WTC11 (cell line): ENCODE measurements at regions not wholly inside any gene's neighbourhood (a gene's known extent, or its start where the extent isn't known, plus 50 kb on each side); places are given as distances from the start of the nearest gene placed in this dataset.

Experiments used
- CTCF ChIP-seq: fragments of 200-600 bp; IDR thresholded peaks from 2 replicates; pipeline ENCODE4 v1.8.0; 2022; ENCODE audit warnings: antibody characterized with exemption
- E2F4 ChIP-seq: sonication (generic); formaldehyde crosslinking; IDR thresholded peaks from 2 replicates; pipeline ENCODE4 v1.8.1; 2022; ENCODE audit warnings: low read depth, mild to moderate bottlenecking, moderate library complexity, missing genetic modification reagents, borderline replicate concordance
- TF ChIP-seq, protein P1 (sequence below): sonication (generic); formaldehyde crosslinking; IDR thresholded peaks from 2 replicates; pipeline ENCODE4 v1.8.1; 2023; ENCODE audit warnings: mild to moderate bottlenecking, missing genetic modification reagents, borderline replicate concordance
- TF ChIP-seq, protein P2 (sequence below): sonication (generic); formaldehyde crosslinking; IDR thresholded peaks from 2 replicates; pipeline ENCODE4 v1.8.1; 2022; ENCODE audit warnings: missing genetic modification reagents, borderline replicate concordance

DNA sequence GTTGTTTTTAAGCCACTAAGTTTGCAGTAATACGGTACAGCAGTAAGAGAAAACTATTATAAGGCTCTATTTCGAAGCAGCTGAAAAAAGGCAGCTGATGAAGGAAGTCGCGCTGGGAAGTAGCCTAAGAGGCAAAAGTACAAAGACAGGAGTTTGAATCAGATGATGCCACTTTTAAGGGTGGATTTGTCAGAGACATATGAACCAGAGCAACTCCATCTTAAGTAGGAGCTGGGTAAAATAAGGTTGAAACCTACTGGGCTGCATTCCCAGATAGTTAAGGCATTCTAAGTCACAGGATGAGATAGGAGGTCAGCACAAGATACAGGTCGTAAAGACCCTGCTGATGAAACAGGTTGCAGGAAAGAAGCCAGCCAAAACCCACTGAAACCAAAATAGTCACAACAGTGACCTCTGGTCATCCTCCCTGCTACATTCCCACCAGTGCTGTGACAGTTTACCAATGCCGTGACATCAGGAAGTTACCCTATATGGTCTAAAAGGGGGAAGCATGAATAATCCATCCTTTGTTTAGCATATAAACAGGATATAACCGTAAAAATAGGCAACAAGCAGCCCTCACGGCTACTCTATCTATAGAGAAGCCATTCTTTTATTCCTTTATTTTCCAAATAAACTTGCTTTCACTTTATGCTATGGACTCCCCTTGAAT, 91.8 kb upstream of the PRSS3 start:
- TF ChIP-seq, protein P1, sequence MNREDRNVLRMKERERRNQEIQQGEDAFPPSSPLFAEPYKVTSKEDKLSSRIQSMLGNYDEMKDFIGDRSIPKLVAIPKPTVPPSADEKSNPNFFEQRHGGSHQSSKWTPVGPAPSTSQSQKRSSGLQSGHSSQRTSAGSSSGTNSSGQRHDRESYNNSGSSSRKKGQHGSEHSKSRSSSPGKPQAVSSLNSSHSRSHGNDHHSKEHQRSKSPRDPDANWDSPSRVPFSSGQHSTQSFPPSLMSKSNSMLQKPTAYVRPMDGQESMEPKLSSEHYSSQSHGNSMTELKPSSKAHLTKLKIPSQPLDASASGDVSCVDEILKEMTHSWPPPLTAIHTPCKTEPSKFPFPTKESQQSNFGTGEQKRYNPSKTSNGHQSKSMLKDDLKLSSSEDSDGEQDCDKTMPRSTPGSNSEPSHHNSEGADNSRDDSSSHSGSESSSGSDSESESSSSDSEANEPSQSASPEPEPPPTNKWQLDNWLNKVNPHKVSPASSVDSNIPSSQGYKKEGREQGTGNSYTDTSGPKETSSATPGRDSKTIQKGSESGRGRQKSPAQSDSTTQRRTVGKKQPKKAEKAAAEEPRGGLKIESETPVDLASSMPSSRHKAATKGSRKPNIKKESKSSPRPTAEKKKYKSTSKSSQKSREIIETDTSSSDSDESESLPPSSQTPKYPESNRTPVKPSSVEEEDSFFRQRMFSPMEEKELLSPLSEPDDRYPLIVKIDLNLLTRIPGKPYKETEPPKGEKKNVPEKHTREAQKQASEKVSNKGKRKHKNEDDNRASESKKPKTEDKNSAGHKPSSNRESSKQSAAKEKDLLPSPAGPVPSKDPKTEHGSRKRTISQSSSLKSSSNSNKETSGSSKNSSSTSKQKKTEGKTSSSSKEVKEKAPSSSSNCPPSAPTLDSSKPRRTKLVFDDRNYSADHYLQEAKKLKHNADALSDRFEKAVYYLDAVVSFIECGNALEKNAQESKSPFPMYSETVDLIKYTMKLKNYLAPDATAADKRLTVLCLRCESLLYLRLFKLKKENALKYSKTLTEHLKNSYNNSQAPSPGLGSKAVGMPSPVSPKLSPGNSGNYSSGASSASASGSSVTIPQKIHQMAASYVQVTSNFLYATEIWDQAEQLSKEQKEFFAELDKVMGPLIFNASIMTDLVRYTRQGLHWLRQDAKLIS (CRISPR knock-in tag), result no peak
- no peak for TF ChIP-seq CTCF
- TF ChIP-seq, protein P2, sequence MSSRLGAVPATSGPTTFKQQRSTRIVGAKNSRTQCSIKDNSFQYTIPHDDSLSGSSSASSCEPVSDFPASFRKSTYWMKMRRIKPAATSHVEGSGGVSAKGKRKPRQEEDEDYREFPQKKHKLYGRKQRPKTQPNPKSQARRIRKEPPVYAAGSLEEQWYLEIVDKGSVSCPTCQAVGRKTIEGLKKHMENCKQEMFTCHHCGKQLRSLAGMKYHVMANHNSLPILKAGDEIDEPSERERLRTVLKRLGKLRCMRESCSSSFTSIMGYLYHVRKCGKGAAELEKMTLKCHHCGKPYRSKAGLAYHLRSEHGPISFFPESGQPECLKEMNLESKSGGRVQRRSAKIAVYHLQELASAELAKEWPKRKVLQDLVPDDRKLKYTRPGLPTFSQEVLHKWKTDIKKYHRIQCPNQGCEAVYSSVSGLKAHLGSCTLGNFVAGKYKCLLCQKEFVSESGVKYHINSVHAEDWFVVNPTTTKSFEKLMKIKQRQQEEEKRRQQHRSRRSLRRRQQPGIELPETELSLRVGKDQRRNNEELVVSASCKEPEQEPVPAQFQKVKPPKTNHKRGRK (CRISPR knock-in tag), result no peak
- no peak for TF ChIP-seq E2F4 (CRISPR knock-in tag)
